GM12878 (cell line): ENCODE measurements at regions not wholly inside any gene's neighbourhood (a gene's known extent, or its start where the extent isn't known, plus 50 kb on each side); places are given as distances from the start of the nearest gene placed in this dataset.

Experiments
- BCL11A ChIP-seq: IDR thresholded peaks from 2 replicates; pipeline ENCODE4 v1.6.1; 2011; ENCODE audit warnings: low read depth, low read length
- CBX3 ChIP-seq: fragments of 200-600 bp; sonication (generic); IDR thresholded peaks from 2 replicates; pipeline ENCODE4 v1.6.1; 2016; ENCODE audit warnings: low read depth, borderline replicate concordance
- DPF2 ChIP-seq: fragments of 450-650 bp; IDR thresholded peaks from 2 replicates; pipeline ENCODE4 v1.6.1; 2017; ENCODE audit warnings: mild to moderate bottlenecking
- ESRRA ChIP-seq: IDR thresholded peaks from 2 replicates; pipeline ENCODE4 v1.6.1; 2012; ENCODE audit warnings: mild to moderate bottlenecking, low read length, improper control_type of control experiment
- HDGF ChIP-seq: fragments of 450-650 bp; IDR thresholded peaks from 2 replicates; pipeline ENCODE4 v1.6.1; 2016; ENCODE audit warnings: antibody characterized with exemption
- MEF2A ChIP-seq: IDR thresholded peaks from 2 replicates; pipeline ENCODE4 v1.6.1; 2011; ENCODE audit warnings: low read depth, mild to moderate bottlenecking, low read length, moderate library complexity; ENCODE audit not compliant: insufficient read depth
- MYC ChIP-seq: IDR thresholded peaks from 2 replicates; pipeline ENCODE4 v1.6.1; 2011; ENCODE audit warnings: mild to moderate bottlenecking, low read length, moderate library complexity, inconsistent platforms; ENCODE audit not compliant: insufficient read depth, insufficient replicate concordance, insufficient read length, severe bottlenecking
- NFYB ChIP-seq: IDR thresholded peaks from 2 replicates; pipeline ENCODE4 v1.6.1; 2011; ENCODE audit warnings: low read depth, mild to moderate bottlenecking, low read length, improper control_type of control experiment, moderate library complexity; ENCODE audit not compliant: insufficient read depth
- NR2F1 ChIP-seq: fragments of 450-650 bp; conservative IDR thresholded peaks from 2 replicates; pipeline ENCODE4 v1.6.1; 2017; ENCODE audit warnings: mild to moderate bottlenecking
- SMC3 ChIP-seq: IDR thresholded peaks from 2 replicates; pipeline ENCODE4 v1.6.1; 2011; ENCODE audit warnings: low read length, improper control_type of control experiment, borderline replicate concordance
- SREBF2 ChIP-seq: IDR thresholded peaks from 2 replicates; pipeline ENCODE4 v1.6.1; 2012; ENCODE audit warnings: mild to moderate bottlenecking, low read length
- TCF7 ChIP-seq: IDR thresholded peaks from 2 replicates; pipeline ENCODE4 v1.6.1; 2014; ENCODE audit warnings: antibody characterized with exemption, borderline replicate concordance
- ZZZ3 ChIP-seq: IDR thresholded peaks from 2 replicates; pipeline ENCODE4 v1.6.1; 2011; ENCODE audit warnings: low read depth; ENCODE audit not compliant: control insufficient read depth, insufficient read length
- TF ChIP-seq, protein P1 (sequence below): fragments of 450-650 bp; IDR thresholded peaks from 2 replicates; pipeline ENCODE4 v1.6.1; 2017; ENCODE audit warnings: antibody characterized with exemption, mild to moderate bottlenecking, moderate library complexity
- TF ChIP-seq, protein P2 (sequence below): fragments of 150-350 bp; IDR thresholded peaks from 2 replicates; pipeline ENCODE4 v1.6.1; 2014; ENCODE audit warnings: mild to moderate bottlenecking, low read depth, low read length
- TF ChIP-seq, protein P3 (sequence below): IDR thresholded peaks from 2 replicates; pipeline ENCODE4 v1.6.1; 2012; ENCODE audit warnings: improper control_type of control experiment, low read depth, low read length; ENCODE audit not compliant: insufficient replicate concordance
- TF ChIP-seq, protein P4 (sequence below): fragments of 450-650 bp; conservative IDR thresholded peaks from 2 replicates; pipeline ENCODE4 v1.6.1; 2017; ENCODE audit warnings: mild to moderate bottlenecking, moderate library complexity
- TF ChIP-seq, protein P5 (sequence below): IDR thresholded peaks from 2 replicates; pipeline ENCODE4 v1.6.1; 2011; ENCODE audit warnings: borderline replicate concordance, low read depth, mild to moderate bottlenecking, moderate library complexity, low read length; ENCODE audit not compliant: insufficient read depth, poor library complexity, severe bottlenecking

DNA sequence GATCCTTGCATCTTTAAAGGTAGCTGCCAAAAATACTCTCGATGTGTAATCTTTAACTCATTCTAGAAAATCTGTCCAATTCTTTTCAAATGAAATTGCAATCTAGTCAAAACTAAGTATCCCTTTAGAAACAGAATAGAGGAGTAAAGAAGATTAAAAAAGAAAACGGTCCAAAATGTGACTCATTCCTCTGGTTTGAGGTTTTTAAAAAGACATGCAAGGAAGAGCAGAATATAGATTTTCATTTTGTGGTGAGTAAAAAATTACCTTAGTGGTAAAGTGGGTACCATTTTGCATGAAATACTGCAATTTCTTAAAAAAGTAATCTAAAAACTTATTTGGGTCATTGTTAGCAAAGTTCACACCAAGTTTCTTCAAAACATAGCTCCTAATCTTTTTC is 108.4 kb downstream of the BRMS1L start (continued):
- TF ChIP-seq SREBF2 (no peak), ESRRA (no peak), BCL11A (peak; percentile 70; the same call in 1 of the 2 replicates), NR2F1 (no peak; the same call in 1 of the 2 replicates), DPF2 (0 out of 2 replicates have a peak, but pooled peaks have one; percentile 20), CBX3 (no peak), MEF2A (peak; percentile 89), NFYB (no peak), ZZZ3 (no peak), MYC (no peak), HDGF (no peak), TCF7 (peak; percentile 59; the same call in 1 of the 2 replicates), SMC3 (no peak)
- TF ChIP-seq, protein P1, sequence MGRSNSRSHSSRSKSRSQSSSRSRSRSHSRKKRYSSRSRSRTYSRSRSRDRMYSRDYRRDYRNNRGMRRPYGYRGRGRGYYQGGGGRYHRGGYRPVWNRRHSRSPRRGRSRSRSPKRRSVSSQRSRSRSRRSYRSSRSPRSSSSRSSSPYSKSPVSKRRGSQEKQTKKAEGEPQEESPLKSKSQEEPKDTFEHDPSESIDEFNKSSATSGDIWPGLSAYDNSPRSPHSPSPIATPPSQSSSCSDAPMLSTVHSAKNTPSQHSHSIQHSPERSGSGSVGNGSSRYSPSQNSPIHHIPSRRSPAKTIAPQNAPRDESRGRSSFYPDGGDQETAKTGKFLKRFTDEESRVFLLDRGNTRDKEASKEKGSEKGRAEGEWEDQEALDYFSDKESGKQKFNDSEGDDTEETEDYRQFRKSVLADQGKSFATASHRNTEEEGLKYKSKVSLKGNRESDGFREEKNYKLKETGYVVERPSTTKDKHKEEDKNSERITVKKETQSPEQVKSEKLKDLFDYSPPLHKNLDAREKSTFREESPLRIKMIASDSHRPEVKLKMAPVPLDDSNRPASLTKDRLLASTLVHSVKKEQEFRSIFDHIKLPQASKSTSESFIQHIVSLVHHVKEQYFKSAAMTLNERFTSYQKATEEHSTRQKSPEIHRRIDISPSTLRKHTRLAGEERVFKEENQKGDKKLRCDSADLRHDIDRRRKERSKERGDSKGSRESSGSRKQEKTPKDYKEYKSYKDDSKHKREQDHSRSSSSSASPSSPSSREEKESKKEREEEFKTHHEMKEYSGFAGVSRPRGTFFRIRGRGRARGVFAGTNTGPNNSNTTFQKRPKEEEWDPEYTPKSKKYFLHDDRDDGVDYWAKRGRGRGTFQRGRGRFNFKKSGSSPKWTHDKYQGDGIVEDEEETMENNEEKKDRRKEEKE: no peak
- TF ChIP-seq, protein P2, sequence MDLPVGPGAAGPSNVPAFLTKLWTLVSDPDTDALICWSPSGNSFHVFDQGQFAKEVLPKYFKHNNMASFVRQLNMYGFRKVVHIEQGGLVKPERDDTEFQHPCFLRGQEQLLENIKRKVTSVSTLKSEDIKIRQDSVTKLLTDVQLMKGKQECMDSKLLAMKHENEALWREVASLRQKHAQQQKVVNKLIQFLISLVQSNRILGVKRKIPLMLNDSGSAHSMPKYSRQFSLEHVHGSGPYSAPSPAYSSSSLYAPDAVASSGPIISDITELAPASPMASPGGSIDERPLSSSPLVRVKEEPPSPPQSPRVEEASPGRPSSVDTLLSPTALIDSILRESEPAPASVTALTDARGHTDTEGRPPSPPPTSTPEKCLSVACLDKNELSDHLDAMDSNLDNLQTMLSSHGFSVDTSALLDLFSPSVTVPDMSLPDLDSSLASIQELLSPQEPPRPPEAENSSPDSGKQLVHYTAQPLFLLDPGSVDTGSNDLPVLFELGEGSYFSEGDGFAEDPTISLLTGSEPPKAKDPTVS: no peak
- TF ChIP-seq, protein P3, sequence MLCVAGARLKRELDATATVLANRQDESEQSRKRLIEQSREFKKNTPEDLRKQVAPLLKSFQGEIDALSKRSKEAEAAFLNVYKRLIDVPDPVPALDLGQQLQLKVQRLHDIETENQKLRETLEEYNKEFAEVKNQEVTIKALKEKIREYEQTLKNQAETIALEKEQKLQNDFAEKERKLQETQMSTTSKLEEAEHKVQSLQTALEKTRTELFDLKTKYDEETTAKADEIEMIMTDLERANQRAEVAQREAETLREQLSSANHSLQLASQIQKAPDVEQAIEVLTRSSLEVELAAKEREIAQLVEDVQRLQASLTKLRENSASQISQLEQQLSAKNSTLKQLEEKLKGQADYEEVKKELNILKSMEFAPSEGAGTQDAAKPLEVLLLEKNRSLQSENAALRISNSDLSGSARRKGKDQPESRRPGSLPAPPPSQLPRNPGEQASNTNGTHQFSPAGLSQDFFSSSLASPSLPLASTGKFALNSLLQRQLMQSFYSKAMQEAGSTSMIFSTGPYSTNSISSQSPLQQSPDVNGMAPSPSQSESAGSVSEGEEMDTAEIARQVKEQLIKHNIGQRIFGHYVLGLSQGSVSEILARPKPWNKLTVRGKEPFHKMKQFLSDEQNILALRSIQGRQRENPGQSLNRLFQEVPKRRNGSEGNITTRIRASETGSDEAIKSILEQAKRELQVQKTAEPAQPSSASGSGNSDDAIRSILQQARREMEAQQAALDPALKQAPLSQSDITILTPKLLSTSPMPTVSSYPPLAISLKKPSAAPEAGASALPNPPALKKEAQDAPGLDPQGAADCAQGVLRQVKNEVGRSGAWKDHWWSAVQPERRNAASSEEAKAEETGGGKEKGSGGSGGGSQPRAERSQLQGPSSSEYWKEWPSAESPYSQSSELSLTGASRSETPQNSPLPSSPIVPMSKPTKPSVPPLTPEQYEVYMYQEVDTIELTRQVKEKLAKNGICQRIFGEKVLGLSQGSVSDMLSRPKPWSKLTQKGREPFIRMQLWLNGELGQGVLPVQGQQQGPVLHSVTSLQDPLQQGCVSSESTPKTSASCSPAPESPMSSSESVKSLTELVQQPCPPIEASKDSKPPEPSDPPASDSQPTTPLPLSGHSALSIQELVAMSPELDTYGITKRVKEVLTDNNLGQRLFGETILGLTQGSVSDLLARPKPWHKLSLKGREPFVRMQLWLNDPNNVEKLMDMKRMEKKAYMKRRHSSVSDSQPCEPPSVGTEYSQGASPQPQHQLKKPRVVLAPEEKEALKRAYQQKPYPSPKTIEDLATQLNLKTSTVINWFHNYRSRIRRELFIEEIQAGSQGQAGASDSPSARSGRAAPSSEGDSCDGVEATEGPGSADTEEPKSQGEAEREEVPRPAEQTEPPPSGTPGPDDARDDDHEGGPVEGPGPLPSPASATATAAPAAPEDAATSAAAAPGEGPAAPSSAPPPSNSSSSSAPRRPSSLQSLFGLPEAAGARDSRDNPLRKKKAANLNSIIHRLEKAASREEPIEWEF: no peak
- TF ChIP-seq, protein P4, sequence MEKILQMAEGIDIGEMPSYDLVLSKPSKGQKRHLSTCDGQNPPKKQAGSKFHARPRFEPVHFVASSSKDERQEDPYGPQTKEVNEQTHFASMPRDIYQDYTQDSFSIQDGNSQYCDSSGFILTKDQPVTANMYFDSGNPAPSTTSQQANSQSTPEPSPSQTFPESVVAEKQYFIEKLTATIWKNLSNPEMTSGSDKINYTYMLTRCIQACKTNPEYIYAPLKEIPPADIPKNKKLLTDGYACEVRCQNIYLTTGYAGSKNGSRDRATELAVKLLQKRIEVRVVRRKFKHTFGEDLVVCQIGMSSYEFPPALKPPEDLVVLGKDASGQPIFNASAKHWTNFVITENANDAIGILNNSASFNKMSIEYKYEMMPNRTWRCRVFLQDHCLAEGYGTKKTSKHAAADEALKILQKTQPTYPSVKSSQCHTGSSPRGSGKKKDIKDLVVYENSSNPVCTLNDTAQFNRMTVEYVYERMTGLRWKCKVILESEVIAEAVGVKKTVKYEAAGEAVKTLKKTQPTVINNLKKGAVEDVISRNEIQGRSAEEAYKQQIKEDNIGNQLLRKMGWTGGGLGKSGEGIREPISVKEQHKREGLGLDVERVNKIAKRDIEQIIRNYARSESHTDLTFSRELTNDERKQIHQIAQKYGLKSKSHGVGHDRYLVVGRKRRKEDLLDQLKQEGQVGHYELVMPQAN: no peak
- TF ChIP-seq, protein P5, sequence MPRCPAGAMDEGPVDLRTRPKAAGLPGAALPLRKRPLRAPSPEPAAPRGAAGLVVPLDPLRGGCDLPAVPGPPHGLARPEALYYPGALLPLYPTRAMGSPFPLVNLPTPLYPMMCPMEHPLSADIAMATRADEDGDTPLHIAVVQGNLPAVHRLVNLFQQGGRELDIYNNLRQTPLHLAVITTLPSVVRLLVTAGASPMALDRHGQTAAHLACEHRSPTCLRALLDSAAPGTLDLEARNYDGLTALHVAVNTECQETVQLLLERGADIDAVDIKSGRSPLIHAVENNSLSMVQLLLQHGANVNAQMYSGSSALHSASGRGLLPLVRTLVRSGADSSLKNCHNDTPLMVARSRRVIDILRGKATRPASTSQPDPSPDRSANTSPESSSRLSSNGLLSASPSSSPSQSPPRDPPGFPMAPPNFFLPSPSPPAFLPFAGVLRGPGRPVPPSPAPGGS: no peak
